IPS-18c (cell line): ENCODE measurements at regions not wholly inside any gene's neighbourhood (a gene's known extent, or its start where the extent isn't known, plus 50 kb on each side); places are given as distances from the start of the nearest gene placed in this dataset.

ENCODE experiments used
- H3K4me3 ChIP-seq: 2 replicates; pipeline ENCODE4 v1.7.0; 2013; ENCODE audit warnings: low read depth, mild to moderate bottlenecking, low read length, moderate library complexity; ENCODE audit not compliant: insufficient read depth
- H3K9me3 ChIP-seq: one replicate; pipeline ENCODE4 v1.6.1; 2013; ENCODE audit warnings: mild to moderate bottlenecking, low read length, moderate library complexity; ENCODE audit not compliant: control insufficient read depth, insufficient read depth

GRCh38 chr15:66929843-66930402 lies 135.5 kb upstream of the SMAD3 start:
- no peaks in the 10 kb centered on the region for H3K9me3 ChIP-seq
- H3K4me3 ChIP-seq: no peak overlapping the region

DNA sequence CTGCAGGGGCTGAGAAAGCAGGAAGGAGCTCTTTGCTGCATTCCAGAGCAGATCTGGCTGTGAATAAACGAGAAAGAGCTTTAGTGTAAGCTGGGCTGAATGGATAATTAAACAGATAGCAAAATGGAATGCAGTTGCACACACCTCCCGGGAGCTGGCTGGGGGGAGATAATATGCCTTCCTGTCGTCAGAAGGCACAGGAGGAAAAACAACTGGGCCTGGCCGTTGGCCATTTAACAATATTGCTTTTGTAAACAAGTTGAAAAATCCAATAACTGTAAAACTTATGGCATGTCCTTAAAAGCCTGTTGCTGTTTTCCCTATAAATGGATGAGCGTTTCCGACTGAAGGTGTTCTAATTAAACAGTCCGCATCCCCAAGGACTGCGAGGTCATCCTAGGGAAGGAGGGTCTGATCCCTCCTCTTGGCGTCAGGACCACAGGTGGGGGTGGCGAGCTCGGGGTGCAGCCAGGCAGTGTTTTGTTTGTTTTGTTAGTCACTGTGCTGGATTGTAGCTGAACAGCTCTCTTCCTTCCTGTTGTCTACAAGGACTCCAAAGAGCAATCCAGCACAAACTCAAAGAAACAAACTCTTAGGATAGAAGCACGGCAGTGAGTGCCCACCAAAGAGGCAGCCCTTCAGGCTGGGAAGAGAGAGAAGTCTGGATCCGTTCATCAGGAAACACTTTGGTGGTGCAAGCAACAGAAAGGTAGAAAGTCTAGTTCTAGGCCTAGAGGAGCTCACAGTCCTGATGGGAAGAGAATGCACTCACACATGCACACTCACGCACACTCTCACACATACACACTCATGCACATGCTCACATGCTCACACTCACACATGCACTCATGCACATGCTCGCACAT lies 133.4 kb upstream of the SMAD3 start:
- no peak overlapping the region for H3K4me3 ChIP-seq
- no peaks in the 10 kb centered on the region for H3K9me3 ChIP-seq

- Histone ChIP-seq H3K9me3 (no peaks in the 10 kb centered on the region), H3K4me3 (no peak overlapping the region)
These were observed 132.8 kb upstream of the SMAD3 start for GRCh38 chr15:66932634-66933024.

- Histone ChIP-seq H3K4me3 (no peak overlapping the region), H3K9me3 (no peaks in the 10 kb centered on the region)
These were observed 131.2 kb upstream of the SMAD3 start for GRCh38 chr15:66933932-66934867.

DNA sequence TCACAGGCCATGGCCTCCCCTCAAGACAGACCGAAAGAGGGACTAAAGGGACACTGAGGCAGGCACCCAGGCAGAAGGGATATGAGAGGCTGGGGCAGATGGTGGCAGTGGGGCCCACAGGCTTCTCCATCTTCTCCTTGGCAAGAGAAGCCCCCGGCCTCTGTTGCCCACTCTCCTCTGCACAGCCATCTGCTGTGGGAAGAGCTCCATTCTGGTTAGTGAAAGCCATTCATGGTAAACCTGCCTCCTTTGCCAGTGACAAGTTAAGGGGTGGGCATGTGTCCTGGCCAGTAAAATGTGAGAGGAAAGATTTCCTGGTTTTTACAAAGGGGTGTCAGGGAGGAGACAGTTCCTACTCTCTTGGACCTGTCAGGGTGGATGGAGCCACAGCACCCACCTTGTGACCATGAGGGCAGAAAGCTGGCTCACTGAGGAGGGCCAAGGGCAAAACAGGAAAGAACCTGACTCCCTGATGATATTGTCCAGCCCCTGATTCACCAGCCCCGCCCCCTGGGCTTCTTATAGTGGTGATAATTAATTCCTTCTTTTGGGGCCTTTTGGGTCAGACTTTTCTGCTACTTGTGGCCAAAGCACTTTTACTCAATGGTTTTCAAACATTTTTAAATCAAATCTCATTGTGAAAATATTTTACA lies 130.4 kb upstream of the SMAD3 start:
- Histone ChIP-seq H3K9me3 (no peaks in the 10 kb centered on the region), H3K4me3 (no peak overlapping the region)

DNA sequence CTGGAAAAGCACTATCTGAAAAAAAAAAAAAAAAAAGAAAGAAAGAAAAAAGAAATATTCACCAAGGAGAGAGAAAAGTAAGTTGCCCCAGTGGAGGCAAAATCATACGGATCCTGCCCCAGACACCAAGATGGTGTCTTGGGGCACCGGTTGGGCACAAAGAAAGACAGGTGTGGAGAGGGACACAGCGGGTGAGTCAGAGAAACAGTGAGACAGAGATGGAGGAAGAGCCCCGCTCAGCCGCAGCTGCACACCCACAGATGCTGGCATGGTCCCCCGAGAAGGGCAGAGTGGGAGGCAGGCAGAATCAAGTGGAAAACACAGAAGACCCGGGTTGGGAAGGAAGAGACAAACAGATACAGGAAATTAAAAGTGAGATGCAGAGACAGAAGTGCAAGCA lies 129.7 kb upstream of the SMAD3 start:
- Histone ChIP-seq H3K4me3 (no peak overlapping the region), H3K9me3 (no peaks in the 10 kb centered on the region)

DNA sequence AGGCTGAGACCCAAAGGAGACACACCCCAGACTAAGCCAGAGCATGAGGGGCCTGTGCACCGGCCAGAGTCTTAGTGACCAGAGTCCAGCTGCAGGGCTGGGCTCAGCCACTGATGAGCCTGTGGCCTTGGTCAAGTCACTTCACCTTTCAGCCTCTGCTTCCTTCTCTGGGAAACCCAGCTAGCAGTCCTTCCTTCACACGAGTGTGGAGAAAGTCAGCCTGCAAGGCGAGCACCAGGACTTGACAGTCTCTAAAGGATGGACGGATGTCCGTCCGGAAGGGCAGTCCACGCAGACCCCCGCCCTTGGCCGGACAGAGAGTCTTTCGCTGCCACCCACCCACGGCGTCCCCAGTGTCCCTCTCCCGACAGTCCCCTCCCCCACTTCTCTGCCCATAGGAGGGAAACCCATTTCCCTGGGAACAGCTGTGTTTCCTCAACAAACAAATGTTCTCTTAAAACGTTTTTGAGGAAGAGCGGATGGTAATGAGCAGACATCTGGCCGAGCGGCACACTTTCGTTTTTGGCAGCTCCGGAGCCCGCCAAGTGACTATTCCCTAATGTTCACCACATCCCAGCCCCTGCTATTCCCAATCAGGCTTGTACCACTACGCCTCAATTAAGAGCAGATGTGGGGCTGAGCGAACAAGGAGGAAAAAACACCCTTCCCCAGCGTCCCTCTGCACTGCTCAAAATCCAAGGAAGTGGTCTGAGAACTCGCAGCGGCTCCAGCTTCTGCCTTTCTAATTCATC lies 129.1 kb upstream of the SMAD3 start:
- no peak overlapping the region for H3K4me3 ChIP-seq
- H3K9me3 ChIP-seq: no peaks in the 10 kb centered on the region

DNA sequence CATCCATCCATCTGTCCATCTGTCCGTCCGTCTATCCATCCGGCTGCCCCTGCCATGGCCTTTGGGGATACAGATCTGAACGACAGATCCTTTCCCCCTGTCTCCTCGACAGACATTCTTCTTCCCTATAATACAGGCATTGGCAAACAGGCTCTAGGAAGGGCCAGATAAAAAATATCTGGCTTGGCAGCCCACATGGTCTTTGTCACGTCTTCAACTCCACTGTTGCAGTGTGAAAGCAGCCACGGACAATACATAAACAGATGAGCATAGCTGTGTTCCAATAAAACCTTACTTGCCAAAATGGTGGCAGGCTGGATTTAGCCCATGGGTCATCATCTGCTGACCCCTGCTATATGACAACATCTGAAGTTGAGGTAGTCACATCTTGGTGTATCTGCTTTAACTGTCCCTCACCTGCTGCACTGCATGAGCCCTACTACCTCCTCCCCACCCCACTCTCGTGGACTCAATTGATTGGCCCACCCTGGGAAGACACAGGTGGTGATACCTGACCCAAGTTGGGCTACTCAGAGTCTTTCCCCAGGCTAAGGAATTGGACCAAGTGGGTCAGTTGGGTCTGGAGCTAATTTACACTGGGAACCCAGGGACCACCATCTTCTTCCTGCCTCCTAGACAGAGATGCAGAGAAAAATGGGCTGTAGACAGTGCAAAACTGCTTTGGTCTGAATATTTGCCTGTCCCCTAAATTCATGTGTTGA lies 128.4 kb upstream of the SMAD3 start:
- H3K4me3 ChIP-seq: no peak overlapping the region
- no peaks in the 10 kb centered on the region for H3K9me3 ChIP-seq

- no peak overlapping the region for H3K4me3 ChIP-seq
- H3K9me3 ChIP-seq: no peaks in the 10 kb centered on the region
These were observed 127.8 kb upstream of the SMAD3 start for GRCh38 chr15:66937588-66937987.

DNA sequence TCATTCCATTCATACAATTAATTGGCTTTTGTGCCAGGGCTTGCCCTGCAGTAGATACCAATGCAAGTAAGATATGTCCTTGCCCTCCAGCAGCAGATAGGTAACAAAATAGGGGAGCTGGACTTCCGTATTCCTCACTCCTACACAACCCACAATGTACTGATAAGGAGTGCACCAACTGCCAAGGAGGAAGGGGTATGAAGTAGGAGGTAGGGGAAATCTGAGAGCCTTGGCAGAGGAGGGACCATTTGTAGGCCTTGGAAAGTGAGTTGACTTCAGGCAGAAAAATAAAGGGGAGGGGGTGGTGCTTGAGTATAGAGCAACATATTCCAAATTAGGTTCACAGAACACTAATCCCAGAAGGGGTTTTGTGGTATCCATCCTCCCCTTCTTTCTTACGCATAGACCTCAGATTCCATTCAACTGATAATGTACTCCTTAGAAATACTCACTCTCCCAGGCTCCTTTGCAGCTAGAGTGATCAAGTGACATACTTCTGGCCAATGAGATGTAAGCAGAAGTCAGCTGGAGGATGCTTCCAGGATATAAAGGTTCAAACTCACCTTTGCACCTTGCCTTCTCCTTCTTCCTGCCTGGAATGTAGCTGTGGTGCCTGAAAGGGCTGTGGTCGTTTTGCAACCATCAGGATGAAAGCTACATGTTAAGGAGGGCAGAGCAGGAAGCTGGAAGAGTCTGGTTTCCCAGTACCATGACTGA lies 127.1 kb upstream of the SMAD3 start:
- H3K4me3 ChIP-seq: no peak overlapping the region
- no peaks in the 10 kb centered on the region for H3K9me3 ChIP-seq

DNA sequence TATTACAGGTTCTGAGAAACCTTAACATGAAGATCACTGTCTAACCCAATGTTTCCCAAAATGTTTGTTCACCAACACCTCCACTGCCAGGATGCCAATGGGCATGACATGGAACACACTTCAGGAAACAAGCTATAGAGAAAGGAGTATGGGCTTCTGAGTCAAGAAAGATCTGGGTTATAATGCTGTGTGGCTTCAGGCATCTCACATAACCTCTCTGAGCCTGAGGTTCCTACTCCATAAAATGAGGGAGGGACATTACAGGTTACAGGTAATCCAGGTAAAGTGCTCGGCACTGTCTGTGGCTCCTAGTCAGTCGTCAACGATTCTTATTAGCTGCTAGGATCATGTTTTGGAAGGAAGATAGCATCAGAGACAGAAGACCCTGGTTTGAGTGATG lies 126.4 kb upstream of the SMAD3 start:
- no peaks in the 10 kb centered on the region for H3K9me3 ChIP-seq
- H3K4me3 ChIP-seq: no peak overlapping the region

DNA sequence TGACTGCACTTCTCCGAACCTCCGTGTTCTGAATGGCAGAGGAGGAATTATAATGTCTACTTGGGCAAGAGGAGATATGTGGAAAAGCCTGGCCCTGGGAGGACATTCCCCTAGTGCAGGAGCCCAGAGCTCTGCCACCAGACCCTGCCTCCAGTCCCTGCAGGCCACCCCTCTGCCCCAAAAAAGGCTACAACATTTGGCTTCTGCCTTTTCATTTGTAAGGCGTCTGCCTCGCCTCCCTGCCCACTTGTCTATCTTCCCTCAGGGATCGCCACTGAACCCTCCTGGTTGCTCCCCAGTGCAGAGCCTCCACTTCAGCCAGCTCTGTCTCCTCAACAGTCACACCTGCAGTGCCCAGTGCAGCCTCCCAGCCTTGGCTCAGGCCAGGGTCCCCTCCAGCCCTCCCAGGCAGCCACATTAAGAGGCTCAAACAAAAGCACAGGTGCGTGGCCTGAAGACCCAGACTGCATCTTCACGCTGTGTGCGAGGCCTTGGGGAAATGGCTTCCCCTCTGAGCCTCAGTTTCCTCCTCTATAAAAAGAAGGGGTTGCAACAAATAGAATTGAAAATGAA lies 125.9 kb upstream of the SMAD3 start:
- Histone ChIP-seq H3K9me3 (no peaks in the 10 kb centered on the region), H3K4me3 (no peak overlapping the region)

- Histone ChIP-seq H3K4me3 (no peak overlapping the region), H3K9me3 (no peaks in the 10 kb centered on the region)
These were observed 125.0 kb upstream of the SMAD3 start for GRCh38 chr15:66940368-66940767.

- H3K9me3 ChIP-seq: no peaks in the 10 kb centered on the region
- no peak overlapping the region for H3K4me3 ChIP-seq
These were observed 124.2 kb upstream of the SMAD3 start for GRCh38 chr15:66941108-66941711.

DNA sequence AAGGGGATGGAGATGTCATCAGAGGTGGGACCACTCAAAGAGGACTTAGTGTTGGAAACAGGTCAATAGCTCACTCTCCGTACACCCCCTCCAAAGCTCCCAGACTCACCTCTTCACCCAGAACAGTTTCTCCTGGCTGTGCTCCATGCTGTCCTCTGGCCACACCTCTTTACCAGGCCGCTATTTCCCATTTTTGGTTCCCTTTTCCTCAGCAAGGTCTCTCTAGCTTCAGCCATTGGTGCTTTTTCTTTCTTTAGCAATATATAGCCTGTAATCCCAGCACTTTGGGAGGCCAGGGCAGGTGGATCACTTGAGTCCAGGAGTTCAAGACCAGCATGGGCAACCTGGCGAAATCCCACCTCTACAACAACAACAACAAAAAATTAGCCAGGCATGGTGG lies 123.6 kb upstream of the SMAD3 start:
- Histone ChIP-seq H3K4me3 (no peak overlapping the region), H3K9me3 (no peaks in the 10 kb centered on the region)
